ENCODE measurements at regions not wholly inside any gene's neighbourhood (a gene's known extent, or its start where the extent isn't known, plus 50 kb on each side); places are given as distances from the start of the nearest gene placed in this dataset.

DNA sequence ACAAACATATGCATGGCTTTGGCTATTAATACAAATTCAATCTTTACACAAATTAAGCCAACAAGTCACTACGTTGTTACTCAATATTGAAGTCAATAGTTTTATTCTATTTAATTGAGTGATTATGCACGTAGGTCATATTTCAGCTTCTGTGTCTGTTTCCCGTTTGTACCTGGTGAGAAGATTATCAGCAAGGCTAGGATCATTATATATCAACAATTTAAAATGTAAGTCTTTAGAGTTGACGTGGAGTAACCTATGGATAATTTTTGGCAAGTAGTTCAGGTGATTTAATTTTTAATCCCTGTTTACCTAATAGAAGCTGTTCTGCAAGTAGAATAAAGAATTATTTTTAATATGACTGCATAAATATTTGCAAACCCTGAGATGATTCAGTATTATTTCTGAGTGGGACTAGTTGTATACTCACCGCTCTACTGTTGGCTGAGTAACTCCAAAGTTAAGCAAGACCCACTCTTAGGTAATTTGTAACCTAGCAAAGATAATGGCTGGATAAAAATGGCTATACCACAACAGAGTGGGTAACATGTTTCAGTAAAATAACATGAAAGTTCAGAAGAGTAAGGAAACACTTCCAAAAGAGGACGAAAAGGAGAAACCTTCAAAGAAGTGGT is 161.0 kb downstream of the HGF start:
- peak; percentile 54 to 90 for DNase-seq (ENCODE audit: low read depth in 2 of 2)

DNA sequence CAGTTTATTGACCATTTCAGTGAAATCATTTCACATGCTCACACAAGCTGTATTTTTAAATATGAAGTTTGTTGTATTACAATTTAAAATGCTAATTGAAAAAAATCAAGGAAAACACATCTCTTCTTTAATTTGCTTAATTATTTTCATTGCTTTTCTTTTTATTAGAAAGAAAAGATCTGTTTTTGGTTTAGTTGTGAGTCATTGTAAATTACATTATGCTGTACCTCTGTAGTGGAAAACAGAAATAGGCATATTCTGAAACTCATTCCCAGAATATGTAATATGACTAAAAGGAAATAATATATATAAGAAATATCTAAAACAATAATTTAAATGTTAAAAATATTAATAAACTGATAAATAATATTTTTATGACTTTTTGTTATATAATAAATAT is 161.9 kb downstream of the HGF start:
- TF ChIP-seq, protein P1, sequence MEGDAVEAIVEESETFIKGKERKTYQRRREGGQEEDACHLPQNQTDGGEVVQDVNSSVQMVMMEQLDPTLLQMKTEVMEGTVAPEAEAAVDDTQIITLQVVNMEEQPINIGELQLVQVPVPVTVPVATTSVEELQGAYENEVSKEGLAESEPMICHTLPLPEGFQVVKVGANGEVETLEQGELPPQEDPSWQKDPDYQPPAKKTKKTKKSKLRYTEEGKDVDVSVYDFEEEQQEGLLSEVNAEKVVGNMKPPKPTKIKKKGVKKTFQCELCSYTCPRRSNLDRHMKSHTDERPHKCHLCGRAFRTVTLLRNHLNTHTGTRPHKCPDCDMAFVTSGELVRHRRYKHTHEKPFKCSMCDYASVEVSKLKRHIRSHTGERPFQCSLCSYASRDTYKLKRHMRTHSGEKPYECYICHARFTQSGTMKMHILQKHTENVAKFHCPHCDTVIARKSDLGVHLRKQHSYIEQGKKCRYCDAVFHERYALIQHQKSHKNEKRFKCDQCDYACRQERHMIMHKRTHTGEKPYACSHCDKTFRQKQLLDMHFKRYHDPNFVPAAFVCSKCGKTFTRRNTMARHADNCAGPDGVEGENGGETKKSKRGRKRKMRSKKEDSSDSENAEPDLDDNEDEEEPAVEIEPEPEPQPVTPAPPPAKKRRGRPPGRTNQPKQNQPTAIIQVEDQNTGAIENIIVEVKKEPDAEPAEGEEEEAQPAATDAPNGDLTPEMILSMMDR (IDR thresholded peaks at IDR 0.05; ENCODE audit: low read depth, low read length) = no peak
- H3K4me3 ChIP-seq (replicated peaks in 1 of 2; ENCODE audit: low read depth in 2 of 2, low read length in 2 of 2) = no peak overlapping the region

More for the DNA sequence above, 161.0 kb downstream of the HGF start:
- no peak overlapping the region for H3K4me3 ChIP-seq (replicated peaks in 1 of 2; ENCODE audit: low read depth in 2 of 2, low read length in 2 of 2)
- TF ChIP-seq, protein P1 (IDR thresholded peaks at IDR 0.05; ENCODE audit: low read depth, low read length) = no peak

DNA sequence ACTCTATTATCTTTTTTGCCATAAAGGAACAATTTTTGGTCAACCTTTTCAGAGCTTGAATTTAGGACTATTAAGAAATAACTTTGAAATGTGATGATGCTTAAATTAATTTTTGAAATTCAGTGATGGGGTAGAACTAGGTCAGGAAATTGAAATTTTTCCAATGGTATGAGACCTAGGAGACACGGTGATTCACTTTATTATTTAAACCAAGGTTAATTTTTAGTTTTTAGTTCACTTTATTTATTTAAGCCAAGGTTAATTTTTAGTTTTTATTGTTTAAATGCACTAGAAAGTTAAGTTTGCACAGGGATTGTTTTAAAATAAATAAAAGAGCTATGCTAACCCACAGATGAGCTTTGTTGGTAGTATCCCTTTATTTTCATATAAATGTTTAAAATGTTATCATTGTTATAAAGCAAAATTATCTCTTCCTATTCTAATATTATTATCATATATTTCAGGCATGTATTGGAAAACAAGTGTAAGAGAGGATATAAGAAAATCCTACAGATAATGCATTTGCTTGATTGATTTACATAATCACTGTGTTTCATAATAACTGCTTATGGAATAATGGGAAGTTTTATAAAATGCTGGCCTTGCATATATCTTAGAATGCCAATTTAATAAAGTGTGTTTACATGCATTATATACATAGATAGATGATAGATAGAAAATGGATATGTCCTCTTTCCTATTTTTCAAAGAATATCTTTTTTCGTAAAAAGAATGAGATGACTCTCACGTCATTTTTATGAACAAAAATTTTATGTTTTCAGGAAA is 163.6 kb downstream of the HGF start:
- TF ChIP-seq, protein P1 (IDR thresholded peaks at IDR 0.05; ENCODE audit: low read depth, low read length) = no peak
- no peak overlapping the region for H3K4me3 ChIP-seq (replicated peaks in 1 of 2; ENCODE audit: low read depth in 2 of 2, low read length in 2 of 2)
- no peak for DNase-seq (ENCODE audit: low read depth in 2 of 2)

More for the DNA sequence above, 161.9 kb downstream of the HGF start:
- DNase-seq (ENCODE audit: low read depth in 2 of 2) = peak in 1 of 2 donors; percentile 29

DNA sequence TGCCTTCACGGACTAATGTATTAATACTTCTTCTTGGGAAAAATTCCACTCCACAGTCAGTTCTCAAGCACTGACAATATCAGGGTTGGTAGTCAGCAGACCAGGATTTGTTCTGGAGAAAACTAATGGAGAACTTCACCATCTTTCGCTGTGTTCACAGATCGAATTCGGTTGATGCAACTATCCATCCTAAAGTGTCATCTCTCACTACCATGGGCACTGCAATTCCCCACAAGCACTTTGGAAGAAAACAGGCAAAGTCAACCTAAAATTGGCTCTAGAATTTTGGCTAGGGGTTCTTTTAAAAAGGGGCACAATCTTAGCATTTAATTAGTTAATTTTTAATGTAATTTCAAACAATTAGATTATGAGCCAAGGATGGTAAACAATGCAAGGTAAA is 164.4 kb downstream of the HGF start:
- DNase-seq (ENCODE audit: low read depth in 2 of 2) = no peak
- TF ChIP-seq, protein P1 (IDR thresholded peaks at IDR 0.05; ENCODE audit: low read depth, low read length) = no peak
- H3K4me3 ChIP-seq (replicated peaks in 1 of 2; ENCODE audit: low read depth in 2 of 2, low read length in 2 of 2) = no peak overlapping the region

DNA sequence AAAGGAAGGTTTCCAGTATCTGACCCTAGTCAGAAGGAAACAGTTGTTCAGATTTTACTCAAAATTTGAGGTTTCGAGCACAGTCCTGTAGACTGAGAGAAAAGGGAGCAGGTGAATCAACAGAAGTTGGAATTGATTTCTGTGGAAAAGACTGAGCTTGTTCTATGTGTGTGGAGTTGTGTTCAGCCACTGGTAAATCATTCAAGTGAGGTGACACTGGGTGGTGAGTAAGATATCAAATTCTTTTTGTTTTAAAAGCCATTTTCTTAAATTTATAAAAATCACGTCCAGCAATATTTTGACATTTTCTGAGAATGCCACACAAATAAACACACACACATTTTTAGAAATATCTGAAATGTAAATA is 165.1 kb downstream of the HGF start:
- TF ChIP-seq, protein P1 (IDR thresholded peaks at IDR 0.05; ENCODE audit: low read depth, low read length) = no peak
- no peak overlapping the region for H3K4me3 ChIP-seq (replicated peaks in 1 of 2; ENCODE audit: low read depth in 2 of 2, low read length in 2 of 2)
- no peak for DNase-seq (ENCODE audit: low read depth in 2 of 2)

DNA sequence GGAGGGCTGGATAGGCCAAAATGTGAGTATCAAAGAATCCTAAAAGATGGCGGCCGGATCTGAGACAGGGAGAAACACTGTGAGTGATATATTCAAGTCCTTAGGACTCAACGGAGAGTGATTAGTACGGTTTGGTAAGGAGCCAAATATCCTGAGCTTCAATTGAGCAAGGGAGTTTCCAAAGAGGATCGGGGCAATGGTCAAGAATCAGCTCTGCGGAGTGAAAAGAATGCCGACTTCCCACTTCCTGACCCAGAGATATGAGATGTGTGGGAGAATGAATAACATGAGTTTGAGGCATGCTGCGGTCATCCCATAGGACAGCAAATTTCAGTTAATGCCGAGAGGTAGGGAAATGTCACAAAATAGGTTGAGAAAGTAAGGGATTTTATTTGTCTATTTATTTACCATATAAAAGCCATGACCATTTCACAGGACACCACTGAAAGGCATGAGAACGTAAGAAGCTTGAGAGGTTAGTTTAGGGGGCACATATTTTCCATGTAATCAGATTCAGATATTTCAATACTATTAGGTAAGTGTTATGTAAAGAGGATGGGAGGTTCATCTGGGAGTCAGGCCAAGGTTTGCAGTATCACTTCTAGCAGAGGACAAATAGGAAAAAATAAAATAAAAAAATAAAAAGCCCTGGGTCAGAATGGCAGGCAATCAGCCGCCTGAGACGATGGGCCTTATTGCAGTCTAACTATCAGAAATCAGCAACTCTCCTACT is 165.6 kb downstream of the HGF start:
- no peak overlapping the region for H3K4me3 ChIP-seq (replicated peaks in 1 of 2; ENCODE audit: low read depth in 2 of 2, low read length in 2 of 2)
- peak; percentile 98 to 99 for DNase-seq (ENCODE audit: low read depth in 2 of 2)
- TF ChIP-seq, protein P1 (IDR thresholded peaks at IDR 0.05; ENCODE audit: low read depth, low read length) = no peak

Measured in cardiac fibroblast (primary cell).